ENCODE measurements at regions not wholly inside any gene's neighbourhood (a gene's known extent, or its start where the extent isn't known, plus 50 kb on each side); places are given as distances from the start of the nearest gene placed in this dataset.

DNA sequence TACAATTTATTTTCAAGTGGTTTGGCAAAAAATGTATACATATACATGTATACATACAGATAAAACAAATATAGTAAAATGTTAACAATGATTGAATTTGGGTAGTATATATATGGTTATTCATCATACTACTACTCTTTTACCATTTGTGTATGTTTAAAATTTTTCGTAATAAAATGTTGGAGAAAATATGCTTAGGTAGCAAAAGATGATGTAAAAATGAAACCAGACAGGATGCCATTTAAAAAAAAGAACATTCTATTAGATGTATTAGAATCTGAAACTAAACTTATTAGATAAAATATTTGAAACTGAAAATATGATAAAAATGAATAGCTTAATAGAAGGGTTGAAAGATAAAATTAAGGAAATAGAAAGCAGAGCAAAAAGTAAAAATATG lies 144.9 kb upstream of the FER start:
- Histone ChIP-seq H3K27ac (ENCODE audit: low read depth, low read length) (no peak overlapping the region), H3K4me2 (ENCODE audit: low read depth, low read length, poor library complexity, severe bottlenecking) (no peak overlapping the region), H3K9ac (ENCODE audit: low read length) (no peak overlapping the region), H3F3A (ENCODE audit: insufficient read depth) (no peaks in the 10 kb centered on the region), H3K9me2 (replicated peaks; ENCODE audit: insufficient read depth, low read length) (no peaks in the 10 kb centered on the region), H3K4me3 (ENCODE audit: insufficient read depth, low read length, poor library complexity, severe bottlenecking) (no peak overlapping the region), H3K9me3 (ENCODE audit: insufficient read depth, low read length) (no peaks in the 10 kb centered on the region), H4K20me1 (ENCODE audit: low read depth, low read length) (no peaks in the 10 kb centered on the region), H3K27me3 (ENCODE audit: low read length) (no peaks in the 10 kb centered on the region), H2AFZ (ENCODE audit: low read depth, low read length, severe bottlenecking) (no peak overlapping the region), H3K36me3 (ENCODE audit: low read length) (no peaks in the 10 kb centered on the region), H3K79me2 (ENCODE audit: insufficient read depth, low read length) (no peaks in the 10 kb centered on the region)
- TF ChIP-seq EZH2phosphoT487 (conservative IDR thresholded peaks at IDR 0.05; ENCODE audit: low read length) = no peak
- TF ChIP-seq, protein P1, sequence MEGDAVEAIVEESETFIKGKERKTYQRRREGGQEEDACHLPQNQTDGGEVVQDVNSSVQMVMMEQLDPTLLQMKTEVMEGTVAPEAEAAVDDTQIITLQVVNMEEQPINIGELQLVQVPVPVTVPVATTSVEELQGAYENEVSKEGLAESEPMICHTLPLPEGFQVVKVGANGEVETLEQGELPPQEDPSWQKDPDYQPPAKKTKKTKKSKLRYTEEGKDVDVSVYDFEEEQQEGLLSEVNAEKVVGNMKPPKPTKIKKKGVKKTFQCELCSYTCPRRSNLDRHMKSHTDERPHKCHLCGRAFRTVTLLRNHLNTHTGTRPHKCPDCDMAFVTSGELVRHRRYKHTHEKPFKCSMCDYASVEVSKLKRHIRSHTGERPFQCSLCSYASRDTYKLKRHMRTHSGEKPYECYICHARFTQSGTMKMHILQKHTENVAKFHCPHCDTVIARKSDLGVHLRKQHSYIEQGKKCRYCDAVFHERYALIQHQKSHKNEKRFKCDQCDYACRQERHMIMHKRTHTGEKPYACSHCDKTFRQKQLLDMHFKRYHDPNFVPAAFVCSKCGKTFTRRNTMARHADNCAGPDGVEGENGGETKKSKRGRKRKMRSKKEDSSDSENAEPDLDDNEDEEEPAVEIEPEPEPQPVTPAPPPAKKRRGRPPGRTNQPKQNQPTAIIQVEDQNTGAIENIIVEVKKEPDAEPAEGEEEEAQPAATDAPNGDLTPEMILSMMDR (IDR thresholded peaks at IDR 0.05; ENCODE audit: insufficient read depth, low read length, poor library complexity, severe bottlenecking) = no peak

DNA sequence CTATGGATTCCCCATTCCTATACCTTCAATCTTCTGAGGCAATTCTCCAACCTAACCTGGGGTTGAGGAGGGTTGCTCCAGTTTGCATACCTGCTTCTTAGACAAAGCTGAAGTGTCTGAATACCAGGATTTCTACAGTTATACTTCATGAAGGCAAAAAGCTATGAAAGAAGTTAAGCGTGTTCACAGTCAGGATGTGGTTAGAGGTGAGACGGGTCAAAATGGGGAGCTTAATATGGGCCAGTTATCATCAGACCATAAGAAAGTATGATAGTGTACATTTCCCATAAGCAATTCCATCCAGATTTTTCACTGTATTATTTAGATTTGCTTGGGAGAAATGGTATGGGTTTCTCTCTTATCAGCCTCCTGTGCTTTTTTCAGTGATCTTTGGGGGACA lies 156.9 kb upstream of the FER start:
- TF ChIP-seq, protein P1 (IDR thresholded peaks at IDR 0.05; ENCODE audit: insufficient read depth, low read length, poor library complexity, severe bottlenecking) = no peak
- no peak for TF ChIP-seq EZH2phosphoT487 (conservative IDR thresholded peaks at IDR 0.05; ENCODE audit: low read length)
- Histone ChIP-seq H3K27ac (ENCODE audit: low read depth, low read length) (no peak overlapping the region), H3K9ac (ENCODE audit: low read length) (no peak overlapping the region), H4K20me1 (ENCODE audit: low read depth, low read length) (no peaks in the 10 kb centered on the region), H3K9me3 (ENCODE audit: insufficient read depth, low read length) (no peaks in the 10 kb centered on the region), H3K4me3 (ENCODE audit: insufficient read depth, low read length, poor library complexity, severe bottlenecking) (no peak overlapping the region), H3K9me2 (replicated peaks; ENCODE audit: insufficient read depth, low read length) (no peaks in the 10 kb centered on the region), H3K4me2 (ENCODE audit: low read depth, low read length, poor library complexity, severe bottlenecking) (no peak overlapping the region), H3K36me3 (ENCODE audit: low read length) (no peaks in the 10 kb centered on the region), H3K79me2 (ENCODE audit: insufficient read depth, low read length) (no peaks in the 10 kb centered on the region), H2AFZ (ENCODE audit: low read depth, low read length, severe bottlenecking) (no peak overlapping the region), H3K27me3 (ENCODE audit: low read length) (no peaks in the 10 kb centered on the region), H3F3A (ENCODE audit: insufficient read depth) (no peaks in the 10 kb centered on the region)

DNA sequence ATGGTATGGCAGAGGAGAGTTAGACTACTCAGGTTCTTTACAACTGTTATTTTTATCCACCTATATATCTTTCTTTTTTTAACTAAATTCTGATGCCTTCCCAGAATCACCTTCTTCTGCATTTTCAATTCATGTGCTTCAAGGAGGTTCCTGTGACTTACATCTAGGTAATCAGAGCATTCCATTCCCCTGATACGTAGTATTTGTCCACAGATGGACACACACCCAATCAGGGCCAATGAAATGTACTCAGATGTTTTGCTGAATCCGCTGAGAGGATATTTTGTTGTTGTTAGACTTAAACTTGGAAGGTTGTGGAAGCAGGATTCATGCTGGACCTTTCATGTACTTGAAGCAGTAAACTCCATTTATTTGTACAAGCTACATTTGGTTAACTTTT lies 159.4 kb upstream of the FER start:
- Histone ChIP-seq H3F3A (ENCODE audit: insufficient read depth) (no peaks in the 10 kb centered on the region), H3K79me2 (ENCODE audit: insufficient read depth, low read length) (no peaks in the 10 kb centered on the region), H3K27ac (ENCODE audit: low read depth, low read length) (no peak overlapping the region), H3K4me2 (ENCODE audit: low read depth, low read length, poor library complexity, severe bottlenecking) (no peak overlapping the region), H3K4me3 (ENCODE audit: insufficient read depth, low read length, poor library complexity, severe bottlenecking) (no peak overlapping the region), H4K20me1 (ENCODE audit: low read depth, low read length) (no peaks in the 10 kb centered on the region), H3K9ac (ENCODE audit: low read length) (no peak overlapping the region), H3K9me2 (replicated peaks; ENCODE audit: insufficient read depth, low read length) (no peaks in the 10 kb centered on the region), H2AFZ (ENCODE audit: low read depth, low read length, severe bottlenecking) (no peak overlapping the region), H3K36me3 (ENCODE audit: low read length) (no peaks in the 10 kb centered on the region), H3K9me3 (ENCODE audit: insufficient read depth, low read length) (no peaks in the 10 kb centered on the region), H3K27me3 (ENCODE audit: low read length) (no peaks in the 10 kb centered on the region)
- no peak for TF ChIP-seq EZH2phosphoT487 (conservative IDR thresholded peaks at IDR 0.05; ENCODE audit: low read length)
- TF ChIP-seq, protein P1 (IDR thresholded peaks at IDR 0.05; ENCODE audit: insufficient read depth, low read length, poor library complexity, severe bottlenecking) = no peak

DNA sequence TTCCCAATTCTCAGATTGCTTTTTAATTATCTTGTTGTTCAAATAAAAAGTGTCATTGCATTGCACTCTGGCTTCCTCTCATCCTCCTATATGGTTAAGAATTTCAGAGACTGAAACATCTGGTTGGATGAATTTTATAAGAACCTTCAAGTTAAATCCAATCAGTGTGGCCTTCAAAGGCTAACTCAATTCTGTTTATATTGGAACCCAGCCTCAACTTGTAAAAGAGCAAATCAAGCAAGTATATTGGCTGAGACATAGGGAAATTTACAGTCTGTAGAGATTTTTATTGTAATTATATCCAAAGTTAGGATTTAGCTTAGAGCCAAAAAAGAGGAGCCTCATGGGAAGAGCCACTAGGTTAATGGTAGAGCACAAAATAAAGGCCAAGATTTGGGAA lies 159.9 kb upstream of the FER start:
- Histone ChIP-seq H3K9me3 (ENCODE audit: insufficient read depth, low read length) (no peaks in the 10 kb centered on the region), H2AFZ (ENCODE audit: low read depth, low read length, severe bottlenecking) (no peak overlapping the region), H3K27me3 (ENCODE audit: low read length) (no peaks in the 10 kb centered on the region), H3K27ac (ENCODE audit: low read depth, low read length) (no peak overlapping the region), H3K9me2 (replicated peaks; ENCODE audit: insufficient read depth, low read length) (no peaks in the 10 kb centered on the region), H4K20me1 (ENCODE audit: low read depth, low read length) (no peaks in the 10 kb centered on the region), H3K79me2 (ENCODE audit: insufficient read depth, low read length) (no peaks in the 10 kb centered on the region), H3K9ac (ENCODE audit: low read length) (no peak overlapping the region), H3F3A (ENCODE audit: insufficient read depth) (no peaks in the 10 kb centered on the region), H3K4me3 (ENCODE audit: insufficient read depth, low read length, poor library complexity, severe bottlenecking) (no peak overlapping the region), H3K36me3 (ENCODE audit: low read length) (no peaks in the 10 kb centered on the region), H3K4me2 (ENCODE audit: low read depth, low read length, poor library complexity, severe bottlenecking) (no peak overlapping the region)
- TF ChIP-seq EZH2phosphoT487 (conservative IDR thresholded peaks at IDR 0.05; ENCODE audit: low read length) = no peak
- TF ChIP-seq, protein P1 (IDR thresholded peaks at IDR 0.05; ENCODE audit: insufficient read depth, low read length, poor library complexity, severe bottlenecking) = no peak

Measured in SU-DHL-6 (cell line).